RWPE1 (cell line): ENCODE measurements at regions not wholly inside any gene's neighbourhood (a gene's known extent, or its start where the extent isn't known, plus 50 kb on each side); places are given as distances from the start of the nearest gene placed in this dataset.

ENCODE experiments used
- CTCF ChIA-PET: fragments of 350-600 bp; sonication (Branson Sonifier 250); formaldehyde crosslinking; extraction: SDS; loops from one replicate; lab custom pipeline; 2021; lab: Yijun Ruan, JAX
- POLR2A ChIA-PET: fragments of 400-600 bp; formaldehyde crosslinking; extraction: SDS; loops from one replicate; lab custom pipeline; 2020; ENCODE audit warnings: antibody characterized with exemption; ENCODE audit not compliant: low non-redundant PET; lab: Yijun Ruan, JAX
- DNase-seq: peaks from one replicate; pipeline ENCODE4 v3.0.0; 2012; ENCODE audit warnings: low spot score
- H3K27ac ChIP-seq: fragments of 450-650 bp; 2 replicates; pipeline ENCODE4 v1.5.1; 2017
- TF ChIP-seq, protein P1 (sequence below): fragments of 450-650 bp; conservative IDR thresholded peaks from 2 replicates; pipeline ENCODE4 v1.5.1; 2017; ENCODE audit warnings: low read depth, mild to moderate bottlenecking

GRCh38 chr1:172760121-172760520 lies 101.2 kb downstream of the FASLG start:
- POLR2A ChIA-PET, result no interaction called here
- CTCF ChIA-PET, result interaction anchor here (0.6 kb wide), 1 partner anchor 1459 kb away, joined by 3 read pairs; no protein-coding TSS in a partner anchor
- no peak for DNase-seq
- H3K27ac ChIP-seq, result no peak overlapping the region
- TF ChIP-seq, protein P1, sequence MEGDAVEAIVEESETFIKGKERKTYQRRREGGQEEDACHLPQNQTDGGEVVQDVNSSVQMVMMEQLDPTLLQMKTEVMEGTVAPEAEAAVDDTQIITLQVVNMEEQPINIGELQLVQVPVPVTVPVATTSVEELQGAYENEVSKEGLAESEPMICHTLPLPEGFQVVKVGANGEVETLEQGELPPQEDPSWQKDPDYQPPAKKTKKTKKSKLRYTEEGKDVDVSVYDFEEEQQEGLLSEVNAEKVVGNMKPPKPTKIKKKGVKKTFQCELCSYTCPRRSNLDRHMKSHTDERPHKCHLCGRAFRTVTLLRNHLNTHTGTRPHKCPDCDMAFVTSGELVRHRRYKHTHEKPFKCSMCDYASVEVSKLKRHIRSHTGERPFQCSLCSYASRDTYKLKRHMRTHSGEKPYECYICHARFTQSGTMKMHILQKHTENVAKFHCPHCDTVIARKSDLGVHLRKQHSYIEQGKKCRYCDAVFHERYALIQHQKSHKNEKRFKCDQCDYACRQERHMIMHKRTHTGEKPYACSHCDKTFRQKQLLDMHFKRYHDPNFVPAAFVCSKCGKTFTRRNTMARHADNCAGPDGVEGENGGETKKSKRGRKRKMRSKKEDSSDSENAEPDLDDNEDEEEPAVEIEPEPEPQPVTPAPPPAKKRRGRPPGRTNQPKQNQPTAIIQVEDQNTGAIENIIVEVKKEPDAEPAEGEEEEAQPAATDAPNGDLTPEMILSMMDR, result no peak

GRCh38 chr1:172761581-172762486 lies 102.9 kb downstream of the FASLG start:
- peak; percentile 69 for DNase-seq
- CTCF ChIA-PET, result no interaction called here

GRCh38 chr1:172763057-172763456 lies 104.2 kb downstream of the FASLG start:
- no peak overlapping the region for H3K27ac ChIP-seq
- CTCF ChIA-PET, result interaction anchor here (0.6 to 1.2 kb wide), 2 partner anchors 12 to 682 kb away, joined by 3 to 4 read pairs; no protein-coding TSS in a partner anchor
- DNase-seq, result no peak
- TF ChIP-seq, protein P1, result no peak
- POLR2A ChIA-PET, result no interaction called here

More at GRCh38 chr1:172761581-172762486, 102.9 kb downstream of the FASLG start:
- POLR2A ChIA-PET, result no interaction called here
- TF ChIP-seq, protein P1, result no peak
- H3K27ac ChIP-seq, result no peak overlapping the region

DNA sequence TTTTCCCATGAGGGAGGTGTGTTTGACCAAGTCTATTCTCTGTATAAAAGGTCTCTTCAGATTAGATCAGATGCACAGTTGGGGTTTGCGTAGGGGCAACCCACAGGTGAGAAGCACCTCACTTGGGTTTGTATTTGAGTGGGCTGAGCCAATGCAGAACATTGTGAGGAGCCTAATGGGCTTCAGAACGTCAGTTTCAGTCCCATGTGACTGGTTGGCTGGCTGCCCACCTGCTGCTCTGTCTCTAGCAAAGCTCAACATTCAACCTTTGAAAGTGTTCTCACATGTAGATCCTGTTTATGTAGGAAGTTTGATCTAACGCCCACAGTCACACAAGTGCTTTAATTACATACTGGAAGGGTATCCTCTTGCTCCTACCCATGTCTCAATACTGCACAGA lies 105.5 kb downstream of the FASLG start:
- ChIA-PET POLR2A (no interaction called here), CTCF (interaction anchor here (0.6 kb wide), 1 partner anchor 200 kb away, joined by 3 read pairs; no protein-coding TSS in a partner anchor)
- no peak for DNase-seq
- H3K27ac ChIP-seq, result no peak overlapping the region
- TF ChIP-seq, protein P1, result no peak

DNA sequence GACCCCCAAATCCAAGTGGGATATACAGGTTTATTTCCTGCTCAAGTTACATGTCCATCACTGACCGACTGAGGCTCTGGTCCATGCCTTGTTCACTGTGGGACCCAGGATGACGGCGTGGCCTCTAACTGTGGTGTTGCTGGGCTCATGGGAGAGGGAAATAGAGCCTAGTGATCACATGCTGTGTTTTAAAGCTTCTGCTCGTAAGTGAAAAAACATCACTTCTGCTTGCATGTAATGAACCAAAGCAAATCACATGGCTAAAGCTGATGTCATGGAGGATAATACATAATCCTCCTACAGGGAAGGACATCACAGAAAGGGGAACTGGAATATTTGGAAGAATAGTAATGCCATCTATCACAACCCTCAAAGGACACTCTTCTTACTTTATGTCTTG lies 107.6 kb downstream of the FASLG start:
- no peak for DNase-seq
- TF ChIP-seq, protein P1, result no peak
- ChIA-PET CTCF (interaction anchor here (0.6 to 0.8 kb wide), 3 partner anchors 21 to 1750 kb away, joined by 3 to 4 read pairs (median 4); no protein-coding TSS in a partner anchor), POLR2A (no interaction called here)
- H3K27ac ChIP-seq, result no peak overlapping the region

DNA sequence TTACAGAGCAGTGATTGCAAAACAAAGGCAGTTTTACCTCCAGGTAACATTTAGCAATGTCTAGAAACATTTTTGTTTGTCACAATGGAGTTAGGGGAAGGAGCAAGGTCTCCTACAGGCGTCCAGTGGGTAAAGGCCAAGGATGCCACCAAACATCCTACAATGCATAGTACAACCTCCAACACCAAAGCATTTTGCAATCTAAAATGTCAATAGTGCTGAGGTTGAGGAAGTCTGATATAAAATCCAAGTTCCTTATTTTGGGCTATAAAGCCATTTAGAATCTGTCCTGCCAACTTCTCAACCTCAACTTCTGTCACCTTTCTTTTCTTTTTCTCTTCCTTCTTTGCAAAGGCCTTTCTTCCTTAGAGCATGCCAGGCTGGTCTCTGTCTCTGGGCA lies 111.2 kb downstream of the FASLG start:
- TF ChIP-seq, protein P1, result no peak
- no peak overlapping the region for H3K27ac ChIP-seq
- ChIA-PET CTCF (no interaction called here), POLR2A (no interaction called here)
- no peak for DNase-seq
